CD4-positive, alpha-beta T cell (primary cell): ENCODE measurements at regions not wholly inside any gene's neighbourhood (a gene's known extent, or its start where the extent isn't known, plus 50 kb on each side); places are given as distances from the start of the nearest gene placed in this dataset.

Experiments used
- ATAC-seq: fragments of 200-7000 bp; cut with Tn5 transposase; one replicate; pipeline ENCODE4 v1.10.0; 2022; ENCODE audit warnings: mild to moderate bottlenecking; ENCODE audit not compliant: poor library complexity
- CTCF ChIA-PET: fragments of 350-600 bp; sonication (Branson Sonifier 250); formaldehyde crosslinking; loops from one replicate; lab custom pipeline; 2021; ENCODE audit warnings: antibody characterized with exemption, inconsistent platforms; lab: Charles Lee
- POLR2A ChIA-PET: fragments of 350-600 bp; sonication (Branson Sonifier 250); formaldehyde crosslinking; loops from one replicate; lab custom pipeline; 2021; ENCODE audit warnings: antibody characterized with exemption, inconsistent platforms; lab: Charles Lee
- DNase-seq, 14 experiments: peaks; one replicate each; pipeline ENCODE4 v3.0.0-alpha.2; 2013 to 2020; ENCODE audit warnings: mixed read lengths in 2 of 14
- H3K27ac ChIP-seq, 2 donors: one replicate each; pipeline versions ENCODE4 v1.5.1 to v1.7.0; 2013; ENCODE audit warnings: low read length in 2 of 2, low read depth in 1 of 2, mild to moderate bottlenecking in 1 of 2
- H3K27me3 ChIP-seq, 2 experiments: 1 replicate in 1 of 2; 2 replicates in 1 of 2; pipeline versions ENCODE4 v1.6.1 to v1.7.0; 2013; ENCODE audit warnings: low read length in 2 of 2, control low read depth in 1 of 2, mild to moderate bottlenecking in 1 of 2, moderate library complexity in 1 of 2; ENCODE audit not compliant: insufficient read depth in 2 of 2, control insufficient read depth in 1 of 2
- H3K36me3 ChIP-seq: one replicate; pipeline ENCODE4 v1.6.1; 2013; ENCODE audit warnings: low read length, control low read depth; ENCODE audit not compliant: insufficient read depth
- H3K4me1 ChIP-seq: one replicate; pipeline ENCODE4 v1.6.1; 2013; ENCODE audit warnings: low read length, control low read depth; ENCODE audit not compliant: insufficient read depth
- H3K4me3 ChIP-seq: one replicate; pipeline ENCODE4 v1.5.1; 2013; ENCODE audit warnings: mild to moderate bottlenecking, low read length, moderate library complexity
- H3K9me3 ChIP-seq, 2 experiments: 1 replicate in 1 of 2; 2 replicates in 1 of 2; pipeline versions ENCODE4 v1.6.1 to v1.7.0; 2013; ENCODE audit warnings: low read length in 2 of 2, mild to moderate bottlenecking in 2 of 2, control low read depth in 1 of 2, moderate library complexity in 1 of 2; ENCODE audit not compliant: control insufficient read depth in 1 of 2, insufficient read depth in 1 of 2
- H3K27ac Mint-ChIP-seq: one replicate; pipeline ENCODE4 v1.8.0; 2020; ENCODE audit warnings: mixed read lengths
- H3K27me3 Mint-ChIP-seq: one replicate; pipeline ENCODE4 v1.8.0; 2021; ENCODE audit warnings: mixed read lengths
- H3K36me3 Mint-ChIP-seq: one replicate; pipeline ENCODE4 v1.8.0; 2021; ENCODE audit warnings: low read depth, mixed read lengths
- H3K4me1 Mint-ChIP-seq: one replicate; pipeline ENCODE4 v1.8.0; 2021; ENCODE audit warnings: low read depth, mixed read lengths
- H3K4me3 Mint-ChIP-seq: one replicate; pipeline ENCODE4 v1.8.0; 2020; ENCODE audit warnings: mild to moderate bottlenecking, mixed read lengths
- H3K9me3 Mint-ChIP-seq: one replicate; pipeline ENCODE4 v1.8.0; 2020; ENCODE audit warnings: mixed read lengths
- CTCF ChIP-seq: fragments of 200-600 bp; IDR thresholded peaks from one replicate; pipeline ENCODE4 v1.8.0; 2022; ENCODE audit warnings: antibody characterized with exemption, mild to moderate bottlenecking
- intact Hi-C, 2 experiments: fragments of 100-400 bp; cut with DNase I in 1 of 2; cut with micrococcal nuclease in 1 of 2; formaldehyde crosslinking; loops; one replicate each; pipeline versions ENCODE4 v1.15.1 to v1.9.0; 2023 to 2025; cut with DNase I, micrococcal nuclease

- no peak overlapping the region for H3K27ac Mint-ChIP-seq
- H3K27me3 Mint-ChIP-seq = no peaks in the 10 kb centered on the region
- ChIA-PET CTCF (no interaction called here), POLR2A (no interaction called here)
- Histone ChIP-seq H3K9me3 (no peaks in the 10 kb centered on the region), H3K27ac (no peak overlapping the region), H3K36me3 (no peaks in the 10 kb centered on the region), H3K4me3 (no peak overlapping the region), H3K4me1 (no peaks in the 10 kb centered on the region), H3K27me3 (no peaks in the 10 kb centered on the region)
- intact Hi-C loops = no loop called here
- H3K36me3 Mint-ChIP-seq = no peaks in the 10 kb centered on the region
- no peak for TF ChIP-seq CTCF
- DNase-seq (no peak), ATAC-seq (no peak)
- no peak overlapping the region for H3K4me3 Mint-ChIP-seq
- no peaks in the 10 kb centered on the region for H3K4me1 Mint-ChIP-seq
- no peaks in the 10 kb centered on the region for H3K9me3 Mint-ChIP-seq
Measured at GRCh38 chr6:14606353-14606752, 488.8 kb downstream of the CD83 start.

- ChIA-PET CTCF (no interaction called here), POLR2A (no interaction called here)
- Mint-ChIP-seq H3K27me3 (no peaks in the 10 kb centered on the region), H3K4me3 (no peak overlapping the region), H3K9me3 (no peaks in the 10 kb centered on the region), H3K27ac (no peak overlapping the region), H3K36me3 (no peaks in the 10 kb centered on the region), H3K4me1 (no peaks in the 10 kb centered on the region)
- Histone ChIP-seq H3K27ac (no peak overlapping the region), H3K36me3 (no peaks in the 10 kb centered on the region), H3K9me3 (no peaks in the 10 kb centered on the region), H3K27me3 (no peaks in the 10 kb centered on the region), H3K4me1 (no peaks in the 10 kb centered on the region), H3K4me3 (no peak overlapping the region)
- TF ChIP-seq CTCF = no peak
- intact Hi-C loops = no loop called here
- DNase-seq (no peak), ATAC-seq (no peak)
Measured at GRCh38 chr6:14610141-14610540, 492.6 kb downstream of the CD83 start.

- Histone ChIP-seq H3K27ac (no peak overlapping the region), H3K27me3 (no peaks in the 10 kb centered on the region), H3K9me3 (peaks cover 3 to 8% of the 10 kb centered on the region in 2 experiments), H3K4me1 (no peaks in the 10 kb centered on the region), H3K36me3 (no peaks in the 10 kb centered on the region), H3K4me3 (no peak overlapping the region)
- ATAC-seq (no peak), DNase-seq (no peak)
- Mint-ChIP-seq H3K4me1 (peaks cover 7% of the 10 kb centered on the region), H3K36me3 (no peaks in the 10 kb centered on the region), H3K4me3 (no peak overlapping the region), H3K9me3 (no peaks in the 10 kb centered on the region), H3K27me3 (no peaks in the 10 kb centered on the region), H3K27ac (no peak overlapping the region)
- intact Hi-C loops = no loop called here
- TF ChIP-seq CTCF = no peak
- ChIA-PET POLR2A (no interaction called here), CTCF (no interaction called here)
Measured at GRCh38 chr6:14612016-14612980, 494.7 kb downstream of the CD83 start.
